ENCODE measurements at regions not wholly inside any gene's neighbourhood (a gene's known extent, or its start where the extent isn't known, plus 50 kb on each side); places are given as distances from the start of the nearest gene placed in this dataset.

DNA sequence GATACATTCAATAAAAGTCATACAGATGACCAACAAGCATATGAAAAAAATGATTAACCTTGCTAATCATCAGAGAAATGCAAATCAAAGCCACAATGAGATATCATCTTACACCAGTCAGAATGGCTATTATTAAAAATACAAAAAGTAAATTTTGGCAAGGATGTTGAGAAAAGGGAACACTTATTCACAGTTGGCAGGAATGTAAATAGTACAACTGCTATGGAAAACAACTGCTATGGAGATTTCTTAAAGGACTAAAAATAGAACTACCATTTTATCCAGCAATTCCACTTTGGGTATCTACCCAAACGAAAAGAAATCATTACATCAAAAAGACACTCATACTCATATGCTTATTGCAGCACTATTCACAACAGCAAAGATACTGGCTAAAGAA lies 1121.8 kb downstream of the TBL1XR1 start:
- H3K27ac ChIP-seq (ENCODE audit: control insufficient read depth, insufficient read depth, low read length): no peak overlapping the region
- H2AFZ ChIP-seq (ENCODE audit: control insufficient read depth, low read length): no peak overlapping the region
- H4K20me1 ChIP-seq (ENCODE audit: control insufficient read depth, extremely low read depth, insufficient read depth, low read length): no peaks in the 10 kb centered on the region
- H3K36me3 ChIP-seq (ENCODE audit: control insufficient read depth in 2 of 2, extremely low read depth in 1 of 2, insufficient read depth in 2 of 2, low read length in 2 of 2): no peaks in the 10 kb centered on the region
- H3K4me3 ChIP-seq (ENCODE audit: control insufficient read depth in 2 of 3, extremely low read depth in 1 of 3, insufficient read depth in 2 of 3, low read depth in 1 of 3, low read length in 3 of 3): no peak overlapping the region
- no peak overlapping the region for H3K9ac ChIP-seq (ENCODE audit: control insufficient read depth, extremely low read depth, insufficient read depth, low read length)
- H3K9me1 ChIP-seq (ENCODE audit: control insufficient read depth, extremely low read depth, insufficient read depth, low read length): no peaks in the 10 kb centered on the region
- H3K4me1 ChIP-seq (ENCODE audit: control insufficient read depth, extremely low read depth, insufficient read depth, low read length): no peaks in the 10 kb centered on the region
- no peaks in the 10 kb centered on the region for H3K79me2 ChIP-seq (ENCODE audit: control insufficient read depth, insufficient read depth, low read length)
- H3K9me3 ChIP-seq (ENCODE audit: control insufficient read depth, low read depth, low read length): no peaks in the 10 kb centered on the region
- dilution Hi-C loops (cut with MboI; ENCODE audit: extremely low pct_ligation_motif_present, low sequenced_read_pairs): no loop called here
- no peaks in the 10 kb centered on the region for H3K27me3 ChIP-seq (ENCODE audit: control insufficient read depth, extremely low read depth, insufficient read depth, low read length)
- no peak for FAIRE-seq
- DNase-seq (ENCODE audit: low read depth, low spot score): no peak
- H3K4me2 ChIP-seq (ENCODE audit: control insufficient read depth, extremely low read depth, insufficient read depth, low read depth, low read length): no peak overlapping the region
- TF ChIP-seq, protein P1, sequence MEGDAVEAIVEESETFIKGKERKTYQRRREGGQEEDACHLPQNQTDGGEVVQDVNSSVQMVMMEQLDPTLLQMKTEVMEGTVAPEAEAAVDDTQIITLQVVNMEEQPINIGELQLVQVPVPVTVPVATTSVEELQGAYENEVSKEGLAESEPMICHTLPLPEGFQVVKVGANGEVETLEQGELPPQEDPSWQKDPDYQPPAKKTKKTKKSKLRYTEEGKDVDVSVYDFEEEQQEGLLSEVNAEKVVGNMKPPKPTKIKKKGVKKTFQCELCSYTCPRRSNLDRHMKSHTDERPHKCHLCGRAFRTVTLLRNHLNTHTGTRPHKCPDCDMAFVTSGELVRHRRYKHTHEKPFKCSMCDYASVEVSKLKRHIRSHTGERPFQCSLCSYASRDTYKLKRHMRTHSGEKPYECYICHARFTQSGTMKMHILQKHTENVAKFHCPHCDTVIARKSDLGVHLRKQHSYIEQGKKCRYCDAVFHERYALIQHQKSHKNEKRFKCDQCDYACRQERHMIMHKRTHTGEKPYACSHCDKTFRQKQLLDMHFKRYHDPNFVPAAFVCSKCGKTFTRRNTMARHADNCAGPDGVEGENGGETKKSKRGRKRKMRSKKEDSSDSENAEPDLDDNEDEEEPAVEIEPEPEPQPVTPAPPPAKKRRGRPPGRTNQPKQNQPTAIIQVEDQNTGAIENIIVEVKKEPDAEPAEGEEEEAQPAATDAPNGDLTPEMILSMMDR (optimal IDR thresholded peaks at IDR 0.05 in 1 of 3, IDR thresholded peaks at IDR 0.05 in 1 of 3, conservative IDR thresholded peaks at IDR 0.05 in 1 of 3; ENCODE audit: extremely low read depth in 1 of 3, insufficient read depth in 2 of 3, low read length in 3 of 3): no peak
- TF ChIP-seq EZH2 (IDR thresholded peaks at IDR 0.05; ENCODE audit: low read length): no peak

DNA sequence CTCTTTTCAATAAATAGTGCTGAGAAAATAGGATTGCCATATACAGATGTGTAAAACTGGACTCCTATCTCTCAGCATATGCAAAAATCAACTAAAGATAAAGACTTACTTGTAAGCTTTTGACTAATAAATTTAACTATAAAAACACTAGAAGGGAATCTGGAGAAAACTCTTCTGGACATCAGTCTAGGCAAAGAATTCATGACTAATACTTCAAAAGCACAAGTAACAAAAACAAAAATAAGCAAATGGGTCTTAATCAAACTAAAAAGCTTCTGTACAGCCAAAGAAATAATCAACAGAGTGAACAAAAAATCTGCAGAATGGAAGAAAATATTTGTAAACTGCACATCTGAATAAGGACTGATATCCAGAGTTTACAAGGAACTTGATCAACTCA lies 1122.2 kb downstream of the TBL1XR1 start:
- TF ChIP-seq, protein P1 (optimal IDR thresholded peaks at IDR 0.05 in 1 of 3, IDR thresholded peaks at IDR 0.05 in 1 of 3, conservative IDR thresholded peaks at IDR 0.05 in 1 of 3; ENCODE audit: extremely low read depth in 1 of 3, insufficient read depth in 2 of 3, low read length in 3 of 3): no peak
- no peak for TF ChIP-seq EZH2 (IDR thresholded peaks at IDR 0.05; ENCODE audit: low read length)
- Histone ChIP-seq H3K36me3 (ENCODE audit: control insufficient read depth in 2 of 2, extremely low read depth in 1 of 2, insufficient read depth in 2 of 2, low read length in 2 of 2) (no peaks in the 10 kb centered on the region), H3K4me2 (ENCODE audit: control insufficient read depth, extremely low read depth, insufficient read depth, low read depth, low read length) (no peak overlapping the region), H2AFZ (ENCODE audit: control insufficient read depth, low read length) (no peak overlapping the region), H4K20me1 (ENCODE audit: control insufficient read depth, extremely low read depth, insufficient read depth, low read length) (no peaks in the 10 kb centered on the region), H3K27me3 (ENCODE audit: control insufficient read depth, extremely low read depth, insufficient read depth, low read length) (no peaks in the 10 kb centered on the region), H3K9ac (ENCODE audit: control insufficient read depth, extremely low read depth, insufficient read depth, low read length) (no peak overlapping the region), H3K9me3 (ENCODE audit: control insufficient read depth, low read depth, low read length) (no peaks in the 10 kb centered on the region), H3K79me2 (ENCODE audit: control insufficient read depth, insufficient read depth, low read length) (no peaks in the 10 kb centered on the region), H3K4me1 (ENCODE audit: control insufficient read depth, extremely low read depth, insufficient read depth, low read length) (no peaks in the 10 kb centered on the region), H3K4me3 (ENCODE audit: control insufficient read depth in 2 of 3, extremely low read depth in 1 of 3, insufficient read depth in 2 of 3, low read depth in 1 of 3, low read length in 3 of 3) (no peak overlapping the region), H3K9me1 (ENCODE audit: control insufficient read depth, extremely low read depth, insufficient read depth, low read length) (no peaks in the 10 kb centered on the region), H3K27ac (ENCODE audit: control insufficient read depth, insufficient read depth, low read length) (no peak overlapping the region)
- dilution Hi-C loops (cut with MboI; ENCODE audit: extremely low pct_ligation_motif_present, low sequenced_read_pairs): no loop called here
- DNase-seq (ENCODE audit: low read depth, low spot score): no peak
- FAIRE-seq: no peak
